AG04450 (cell line): ENCODE measurements at regions not wholly inside any gene's neighbourhood (a gene's known extent, or its start where the extent isn't known, plus 50 kb on each side); places are given as distances from the start of the nearest gene placed in this dataset.
A peak's percentile ranks its signal among the peaks of the same experiment; 100 is the strongest.

Source experiments
- CTCF ChIA-PET: fragments of 300-600, 350-600 bp; formaldehyde crosslinking; extraction: SDS; loops from one replicate; lab custom pipeline; 2022; ENCODE audit warnings: antibody characterized with exemption, inconsistent platforms; lab: Charles Lee
- POLR2A ChIA-PET: fragments of 350-600 bp; formaldehyde crosslinking; extraction: SDS; loops from one replicate; lab custom pipeline; 2021; ENCODE audit warnings: antibody characterized with exemption, inconsistent platforms; lab: Yijun Ruan, JAX
- DNase-seq: peaks from one replicate; pipeline ENCODE4 v3.0.0-alpha.2; 2011; ENCODE audit warnings: low read depth, low spot score
- H3K27ac ChIP-seq: one replicate; pipeline ENCODE4 v1.5.1; 2012; ENCODE audit warnings: low read depth, low read length, control low read depth
- H3K27me3 ChIP-seq: one replicate; pipeline ENCODE4 v1.6.0; 2012; ENCODE audit warnings: low read length; ENCODE audit not compliant: control insufficient read depth, insufficient read depth
- H3K4me3 ChIP-seq: 2 replicates; pipeline ENCODE4 v1.5.1; 2011; ENCODE audit warnings: mild to moderate bottlenecking, low read depth, low read length, control low read depth
- H3K9me3 ChIP-seq: 2 replicates; pipeline ENCODE4 v1.5.1; 2012; ENCODE audit warnings: low read length; ENCODE audit not compliant: control insufficient read depth, insufficient read depth
- CTCF ChIP-seq: IDR thresholded peaks from 2 replicates; pipeline ENCODE4 v1.5.1; 2011; ENCODE audit warnings: low read depth, low read length, control low read depth, inconsistent platforms

- ChIA-PET POLR2A (no interaction called here), CTCF (no interaction called here)
These were observed 53.5 kb upstream of the EPB41L4A start for GRCh38 chr5:112472614-112473013.

GRCh38 chr5:112473989-112474388 is 54.9 kb upstream of the EPB41L4A start:
- Histone ChIP-seq H3K4me3 (no peak overlapping the region), H3K27ac (no peak overlapping the region), H3K9me3 (no peaks in the 10 kb centered on the region), H3K27me3 (peaks cover 2% of the 10 kb centered on the region)
- CTCF ChIA-PET: no interaction called here
- no peak for TF ChIP-seq CTCF
- POLR2A ChIA-PET: no interaction called here
- DNase-seq: no peak

More at GRCh38 chr5:112472614-112473013, 53.5 kb upstream of the EPB41L4A start:
- Histone ChIP-seq H3K4me3 (no peak overlapping the region), H3K9me3 (no peaks in the 10 kb centered on the region), H3K27me3 (peaks cover 2% of the 10 kb centered on the region), H3K27ac (no peak overlapping the region)
- no peak for DNase-seq
- TF ChIP-seq CTCF: no peak

- no peak overlapping the region for H3K4me3 ChIP-seq
- H3K9me3 ChIP-seq: no peaks in the 10 kb centered on the region
- CTCF ChIA-PET: no interaction called here
- DNase-seq: no peak
- no peaks in the 10 kb centered on the region for H3K27me3 ChIP-seq
- TF ChIP-seq CTCF: no peak
- H3K27ac ChIP-seq: no peak overlapping the region
- POLR2A ChIA-PET: no interaction called here
These were observed 56.8 kb upstream of the EPB41L4A start for GRCh38 chr5:112475747-112476365.

- TF ChIP-seq CTCF: no peak
- POLR2A ChIA-PET: no interaction called here
- H3K4me3 ChIP-seq: no peak overlapping the region
- no peaks in the 10 kb centered on the region for H3K27me3 ChIP-seq
- H3K9me3 ChIP-seq: no peaks in the 10 kb centered on the region
- H3K27ac ChIP-seq: no peak overlapping the region
- peak; percentile 3 for DNase-seq
- CTCF ChIA-PET: interaction anchor here (2.3 kb wide), 1 partner anchor 13 kb away, joined by 15 read pairs; no protein-coding TSS in a partner anchor
These were observed 60.3 kb upstream of the EPB41L4A start for GRCh38 chr5:112479418-112479817.

- DNase-seq: no peak
- Histone ChIP-seq H3K27me3 (no peaks in the 10 kb centered on the region), H3K9me3 (no peaks in the 10 kb centered on the region), H3K4me3 (no peak overlapping the region), H3K27ac (no peak overlapping the region)
- no peak for TF ChIP-seq CTCF
- ChIA-PET POLR2A (no interaction called here), CTCF (interaction anchor here (1.0 to 2.3 kb wide), 3 partner anchors 12 to 305 kb away, joined by 3 to 15 read pairs (median 7); no protein-coding TSS in a partner anchor)
These were observed 61.4 kb upstream of the EPB41L4A start for GRCh38 chr5:112480501-112480900.
